A549 (cell line): ENCODE measurements at regions not wholly inside any gene's neighbourhood (a gene's known extent, or its start where the extent isn't known, plus 50 kb on each side); places are given as distances from the start of the nearest gene placed in this dataset.

Experiments used
- CEBPB ChIP-seq, 2 experiments: fragments of >200 bp in 1 of 2; sonication (Bioruptor Twin) in 1 of 2; formaldehyde crosslinking in 1 of 2; IDR thresholded peaks; 2 replicates each; pipeline ENCODE4 v1.6.1; 2012 to 2016
- CTCF ChIP-seq: fragments of >200 bp; sonication (Bioruptor Twin); formaldehyde crosslinking; IDR thresholded peaks from 3 replicates; pipeline ENCODE4 v1.5.1; 2016
- EP300 ChIP-seq, 2 experiments: fragments of >200 bp; sonication (Bioruptor Twin); formaldehyde crosslinking; IDR thresholded peaks; 2 replicates in 1 of 2; 3 replicates in 1 of 2; pipeline ENCODE4 v1.6.1; 2016 to 2017
- ESRRA ChIP-seq: fragments of 150-350 bp; IDR thresholded peaks from 2 replicates; pipeline ENCODE4 v1.6.1; 2014; ENCODE audit warnings: mild to moderate bottlenecking, low read length, borderline replicate concordance
- HMGXB4 ChIP-seq: fragments of 250-450 bp; sonication (Bioruptor Pico); IDR thresholded peaks from 2 replicates; pipeline ENCODE4 v1.5.0; 2021; ENCODE audit warnings: mild to moderate bottlenecking, moderate library complexity, borderline replicate concordance
- HOXA7 ChIP-seq: fragments of 250-450 bp; sonication (Bioruptor Pico); IDR thresholded peaks from 2 replicates; pipeline ENCODE4 v1.5.0; 2020; ENCODE audit warnings: mild to moderate bottlenecking, moderate library complexity
- JUNB ChIP-seq: fragments of >200 bp; sonication (Bioruptor Twin); formaldehyde crosslinking; IDR thresholded peaks from 2 replicates; pipeline ENCODE4 v1.6.1; 2016
- MAFK ChIP-seq: fragments of 450-650 bp; IDR thresholded peaks from 2 replicates; pipeline ENCODE4 v1.6.1; 2014; ENCODE audit not compliant: partially characterized antibody
- MYC ChIP-seq: IDR thresholded peaks from 2 replicates; pipeline ENCODE4 v1.6.1; 2012; ENCODE audit warnings: mild to moderate bottlenecking, inconsistent platforms, low read length, improper control_type of control experiment, borderline replicate concordance
- NFE2L2 ChIP-seq: fragments of 150-350 bp; conservative IDR thresholded peaks from 2 replicates; pipeline ENCODE4 v1.6.1; 2014; ENCODE audit warnings: low read length
- POLR2A ChIP-seq: IDR thresholded peaks from 2 replicates; pipeline ENCODE4 v1.6.1; 2012; ENCODE audit warnings: mild to moderate bottlenecking, low read length
- RNF2 ChIP-seq: fragments of 200-600 bp; sonication (generic); IDR thresholded peaks from 2 replicates; pipeline ENCODE4 v1.6.1; 2016; ENCODE audit warnings: low read depth, mild to moderate bottlenecking, antibody characterized with exemption, moderate library complexity, borderline replicate concordance
- ZSCAN20 ChIP-seq: fragments of 250-450 bp; sonication (Bioruptor Pico); IDR thresholded peaks from 2 replicates; pipeline ENCODE4 v1.8.0; 2022; ENCODE audit warnings: mild to moderate bottlenecking, moderate library complexity

GRCh38 chr11:19313140-19313539, 72.4 kb upstream of the E2F8 start:
- no peak for TF ChIP-seq CTCF
- TF ChIP-seq EP300 (IDR thresholded peaks at IDR 0.05): no peak
- no peak for TF ChIP-seq HMGXB4 (CRISPR knock-in tag)
- no peak for TF ChIP-seq HOXA7 (CRISPR knock-in tag)
- no peak for TF ChIP-seq MAFK
- TF ChIP-seq CEBPB (IDR thresholded peaks at IDR 0.05): no peak
- TF ChIP-seq POLR2A: no peak
- no peak for TF ChIP-seq ESRRA
- TF ChIP-seq JUNB: no peak
- no peak for TF ChIP-seq MYC
- no peak for TF ChIP-seq RNF2
- no peak for TF ChIP-seq NFE2L2
- TF ChIP-seq ZSCAN20: no peak
